GM12878 (cell line): ENCODE measurements at regions not wholly inside any gene's neighbourhood (a gene's known extent, or its start where the extent isn't known, plus 50 kb on each side); places are given as distances from the start of the nearest gene placed in this dataset.

Source experiments
- CHD2 ChIP-seq: IDR thresholded peaks from 2 replicates; pipeline ENCODE4 v1.6.1; 2011; ENCODE audit warnings: low read depth, low read length, improper control_type of control experiment, borderline replicate concordance
- EP300 ChIP-seq, 2 experiments: fragments of 150-350 bp in 1 of 2; IDR thresholded peaks; 2 replicates each; pipeline ENCODE4 v1.6.1; 2011 to 2012; ENCODE audit warnings: low read depth in 2 of 2, low read length in 2 of 2, borderline replicate concordance in 1 of 2, improper control_type of control experiment in 1 of 2, inconsistent platforms in 1 of 2; ENCODE audit not compliant: control insufficient read depth in 1 of 2
- POLR2A ChIP-seq: IDR thresholded peaks from 2 replicates; pipeline ENCODE4 v1.6.1; 2011; ENCODE audit warnings: low read depth, mild to moderate bottlenecking, low read length
- RAD51 ChIP-seq: fragments of 450-650 bp; IDR thresholded peaks from 2 replicates; pipeline ENCODE4 v1.6.1; 2016; ENCODE audit warnings: moderate library complexity, mild to moderate bottlenecking, inconsistent platforms
- RBBP5 ChIP-seq: fragments of 200-600 bp; sonication (generic); conservative IDR thresholded peaks from 2 replicates; pipeline ENCODE4 v1.6.1; 2016
- RUNX3 ChIP-seq: IDR thresholded peaks from 2 replicates; pipeline ENCODE4 v1.6.1; 2012; ENCODE audit warnings: low read length, inconsistent platforms
- SRF ChIP-seq, 2 experiments: IDR thresholded peaks; 2 replicates each; pipeline ENCODE4 v1.6.1; 2011; ENCODE audit warnings: low read depth in 2 of 2, low read length in 2 of 2, mild to moderate bottlenecking in 1 of 2, moderate library complexity in 1 of 2
- STAT3 ChIP-seq: IDR thresholded peaks from 2 replicates; pipeline ENCODE4 v1.6.1; 2011; ENCODE audit warnings: low read depth, low read length, improper control_type of control experiment
- TBL1XR1 ChIP-seq: IDR thresholded peaks from 2 replicates; pipeline ENCODE4 v1.6.1; 2012; ENCODE audit warnings: low read depth, low read length, improper control_type of control experiment
- ZNF274 ChIP-seq: IDR thresholded peaks from one replicate; pipeline ENCODE4 v1.8.0; 2011; ENCODE audit not compliant: insufficient read length, insufficient read depth
- ZZZ3 ChIP-seq: IDR thresholded peaks from 2 replicates; pipeline ENCODE4 v1.6.1; 2011; ENCODE audit warnings: low read depth; ENCODE audit not compliant: control insufficient read depth, insufficient read length
- TF ChIP-seq, protein P1 (sequence below): fragments of 450-650 bp; IDR thresholded peaks from 2 replicates; pipeline ENCODE4 v1.6.1; 2014; ENCODE audit warnings: mild to moderate bottlenecking

DNA sequence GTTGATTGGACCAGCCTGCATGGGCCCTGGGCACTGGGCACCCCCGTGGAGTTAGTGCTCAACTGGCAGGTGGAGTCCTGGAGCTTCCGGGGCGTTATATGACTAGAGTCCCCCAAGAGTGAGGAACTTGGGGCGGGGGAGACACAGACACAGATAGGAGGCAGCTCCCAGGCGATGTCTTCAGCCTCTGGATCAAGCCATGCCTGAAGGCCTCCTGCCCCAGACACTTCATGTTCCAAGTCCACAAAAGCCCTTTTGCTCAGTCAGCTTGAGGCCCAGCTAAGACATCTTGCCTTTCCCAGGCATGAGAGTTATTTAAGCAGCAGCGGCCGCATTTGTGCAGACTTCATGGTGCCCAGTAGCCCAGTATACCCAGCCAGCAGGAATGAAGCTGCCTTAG is 136.6 kb upstream of the CIBAR2 start:
- TF ChIP-seq SRF (IDR thresholded peaks at IDR 0.05; ENCODE audit: low read depth in 2 of 2, low read length in 2 of 2), result no peak
- no peak for TF ChIP-seq POLR2A
- TF ChIP-seq RUNX3, result no peak
- no peak for TF ChIP-seq ZNF274
- no peak for TF ChIP-seq EP300 (IDR thresholded peaks at IDR 0.05; ENCODE audit: borderline replicate concordance in 1 of 2, control insufficient read depth in 1 of 2, low read depth in 2 of 2, low read length in 2 of 2)
- no peak for TF ChIP-seq RAD51
- TF ChIP-seq CHD2, result no peak
- no peak for TF ChIP-seq TBL1XR1
- TF ChIP-seq, protein P1, sequence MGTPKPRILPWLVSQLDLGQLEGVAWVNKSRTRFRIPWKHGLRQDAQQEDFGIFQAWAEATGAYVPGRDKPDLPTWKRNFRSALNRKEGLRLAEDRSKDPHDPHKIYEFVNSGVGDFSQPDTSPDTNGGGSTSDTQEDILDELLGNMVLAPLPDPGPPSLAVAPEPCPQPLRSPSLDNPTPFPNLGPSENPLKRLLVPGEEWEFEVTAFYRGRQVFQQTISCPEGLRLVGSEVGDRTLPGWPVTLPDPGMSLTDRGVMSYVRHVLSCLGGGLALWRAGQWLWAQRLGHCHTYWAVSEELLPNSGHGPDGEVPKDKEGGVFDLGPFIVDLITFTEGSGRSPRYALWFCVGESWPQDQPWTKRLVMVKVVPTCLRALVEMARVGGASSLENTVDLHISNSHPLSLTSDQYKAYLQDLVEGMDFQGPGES, result no peak
- no peak for TF ChIP-seq RBBP5
- TF ChIP-seq ZZZ3, result no peak
- TF ChIP-seq STAT3, result no peak
